A549 (cell line): ENCODE measurements at regions not wholly inside any gene's neighbourhood (a gene's known extent, or its start where the extent isn't known, plus 50 kb on each side); places are given as distances from the start of the nearest gene placed in this dataset.
A peak's percentile ranks its signal among the peaks of the same experiment; 100 is the strongest.

ENCODE experiments used
- ATAC-seq, 2 experiments: fragments of 200-7000 bp in 1 of 2; fragments of >200 bp in 1 of 2; cut with Nextera tagmentation in 1 of 2; cut with Tn5 transposase in 1 of 2; 3 replicates each; pipeline versions ENCODE4 v1.8.0 to v1.9.1; 2018 to 2020; ENCODE audit warnings: mild to moderate bottlenecking in 1 of 2, moderate library complexity in 1 of 2
- CTCF ChIA-PET: fragments of 300-600 bp; sonication (Branson Sonifier 250); formaldehyde crosslinking; extraction: SDS; loops from one replicate; lab custom pipeline; 2021; ENCODE audit warnings: antibody characterized with exemption, inconsistent platforms; lab: Yijun Ruan, JAX
- POLR2A ChIA-PET: fragments of 350-600 bp; formaldehyde crosslinking; extraction: SDS; loops from one replicate; lab custom pipeline; 2021; ENCODE audit warnings: antibody characterized with exemption, inconsistent platforms; lab: Yijun Ruan, JAX
- DNase-seq, 2 experiments: peaks; one replicate each; pipeline versions ENCODE4 v3.0.0 to v3.0.0-alpha.2; 2011 to 2016; ENCODE audit warnings: low read depth in 1 of 2, low spot score in 1 of 2
- FAIRE-seq: peaks from 2 replicates; lab custom pipeline; 2011; peaks lifted over from hg19 to GRCh38; lab: Jason Lieb, UNC
- H3K27ac ChIP-seq, 2 experiments: fragments of >200 bp; sonication (Bioruptor Twin); formaldehyde crosslinking; 3 replicates each; pipeline ENCODE4 v1.5.1; 2016 to 2017
- H3K4me1 ChIP-seq: fragments of >200 bp; sonication (Bioruptor Twin); formaldehyde crosslinking; 3 replicates; pipeline ENCODE4 v1.6.1; 2016
- H3K4me2 ChIP-seq: fragments of >200 bp; sonication (Bioruptor Twin); formaldehyde crosslinking; 3 replicates; pipeline ENCODE4 v1.6.1; 2016
- H3K4me3 ChIP-seq: fragments of >200 bp; sonication (Bioruptor Twin); formaldehyde crosslinking; 3 replicates; pipeline ENCODE4 v1.5.1; 2016
- H3K9me3 ChIP-seq: fragments of >200 bp; sonication (Bioruptor Twin); formaldehyde crosslinking; 3 replicates; pipeline ENCODE4 v1.6.1; 2016
- EHMT2 ChIP-seq: fragments of 200-600 bp; sonication (generic); IDR thresholded peaks from 2 replicates; pipeline ENCODE4 v1.6.1; 2016; ENCODE audit warnings: antibody characterized with exemption, low read depth, mild to moderate bottlenecking, moderate library complexity
- FOXS1 ChIP-seq: fragments of 250-450 bp; sonication (Bioruptor Pico); IDR thresholded peaks from 2 replicates; pipeline ENCODE4 v1.5.0; 2020; ENCODE audit warnings: mild to moderate bottlenecking, moderate library complexity
- GATA3 ChIP-seq: IDR thresholded peaks from 2 replicates; pipeline ENCODE4 v1.6.1; 2012; ENCODE audit warnings: borderline replicate concordance
- HDAC2 ChIP-seq: fragments of 200-600 bp; sonication (generic); IDR thresholded peaks from 2 replicates; pipeline ENCODE4 v1.6.1; 2016
- NFE2L2 ChIP-seq: fragments of 150-350 bp; conservative IDR thresholded peaks from 2 replicates; pipeline ENCODE4 v1.6.1; 2014; ENCODE audit warnings: low read length
- NR3C1 ChIP-seq: fragments of >200 bp; sonication (Bioruptor Twin); formaldehyde crosslinking; IDR thresholded peaks from 3 replicates; pipeline ENCODE4 v1.6.1; 2017
- POLR2A ChIP-seq: IDR thresholded peaks from 2 replicates; pipeline ENCODE4 v1.6.1; 2012; ENCODE audit warnings: mild to moderate bottlenecking, low read length
- POLR2AphosphoS2 ChIP-seq: conservative IDR thresholded peaks from 2 replicates; pipeline ENCODE4 v1.6.1; 2012; ENCODE audit warnings: low read length, improper control_type of control experiment, inconsistent platforms
- RCOR1 ChIP-seq: fragments of 150-350 bp; IDR thresholded peaks from 2 replicates; pipeline ENCODE4 v1.6.1; 2014; ENCODE audit warnings: antibody characterized with exemption, low read length, low read depth
- SREBF2 ChIP-seq: fragments of 450-650 bp; IDR thresholded peaks from 2 replicates; pipeline ENCODE4 v1.6.1; 2014; ENCODE audit warnings: mild to moderate bottlenecking, moderate library complexity
- ZC3H11A ChIP-seq: fragments of 450-650 bp; IDR thresholded peaks from 2 replicates; pipeline ENCODE4 v1.6.1; 2014; ENCODE audit warnings: antibody characterized with exemption, mild to moderate bottlenecking
- WGBS: methylation state at CpG from one replicate; pipeline ENCODE4 v1.1.6; 2017; ENCODE audit errors: missing lambda C conversion rate; 5-methylcytosine and 5-hydroxymethylcytosine counted together

DNA sequence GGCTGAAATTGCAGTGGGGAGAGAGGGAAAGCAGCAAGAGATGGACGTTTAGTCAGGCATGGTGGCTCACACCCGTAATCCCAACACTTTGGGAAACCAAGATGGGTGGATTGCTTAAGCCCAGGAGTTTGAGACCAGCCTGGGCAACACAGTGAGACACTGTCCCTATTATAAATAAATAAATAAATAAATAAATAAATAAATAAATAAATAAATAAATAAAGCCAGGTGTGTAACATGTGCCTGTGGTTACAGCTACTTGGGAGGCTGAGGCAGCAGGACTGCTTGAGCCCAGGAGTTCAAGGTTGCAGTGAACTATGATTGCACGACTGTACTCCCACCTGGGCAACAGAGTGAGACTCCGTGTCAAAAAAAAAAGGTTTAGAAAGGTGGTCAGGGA is 54.0 kb upstream of the ARPP19 start:
- Histone ChIP-seq H3K4me3 (no peak overlapping the region), H3K27ac (no peak overlapping the region), H3K4me2 (no peak overlapping the region), H3K9me3 (no peaks in the 10 kb centered on the region), H3K4me1 (peaks cover 12% of the 10 kb centered on the region)
- POLR2A ChIA-PET, result no interaction called here
- ATAC-seq (no peak), DNase-seq (no peak), FAIRE-seq (no peak)
- 80% methylated on average over 4 of the region's 4 CpGs for WGBS
- no peak for TF ChIP-seq SREBF2
- no peak for TF ChIP-seq POLR2A
- peak; percentile 94 for TF ChIP-seq ZC3H11A
- CTCF ChIA-PET, result no interaction called here

DNA sequence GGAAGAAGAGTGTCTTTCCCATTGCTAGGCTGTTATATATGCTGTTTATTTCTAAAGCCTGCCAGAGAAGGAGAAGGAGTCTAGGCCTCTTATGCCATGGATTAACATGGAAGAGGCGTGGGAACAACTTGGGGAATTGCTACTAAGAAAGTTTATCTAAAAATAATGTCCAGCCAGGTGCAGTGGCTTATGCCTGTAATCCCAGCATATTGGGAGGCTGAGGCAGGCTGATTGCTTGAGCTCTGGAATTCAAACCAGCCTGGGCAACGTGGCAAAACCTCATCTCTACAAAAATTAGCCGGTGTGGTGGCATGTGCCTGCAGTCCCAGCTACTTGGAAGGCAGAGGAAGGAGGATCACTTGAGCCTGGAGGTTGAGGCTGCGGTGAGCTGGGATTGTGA is 51.7 kb upstream of the ARPP19 start:
- CTCF ChIA-PET, result no interaction called here
- no peak for ATAC-seq
- WGBS, result 74% methylated on average over 4 of the region's 4 CpGs
- no peak for FAIRE-seq
- no peak for DNase-seq
- POLR2A ChIA-PET, result no interaction called here
- Histone ChIP-seq H3K4me2 (no peak overlapping the region), H3K9me3 (no peaks in the 10 kb centered on the region), H3K4me1 (peaks cover 12% of the 10 kb centered on the region), H3K4me3 (no peak overlapping the region)
- TF ChIP-seq NR3C1 (no peak), POLR2AphosphoS2 (no peak), FOXS1 (no peak), HDAC2 (no peak), SREBF2 (no peak), GATA3 (no peak), RCOR1 (no peak), NFE2L2 (no peak), EHMT2 (no peak)
- TF ChIP-seq, all 56 proteins: peak for 0
- no peak overlapping the region for H3K27ac ChIP-seq
